Smooth muscle cell (in vitro differentiated cells): ENCODE measurements at regions not wholly inside any gene's neighbourhood (a gene's known extent, or its start where the extent isn't known, plus 50 kb on each side); places are given as distances from the start of the nearest gene placed in this dataset.

ENCODE experiments used
- DNase-seq: peaks from one replicate; lab custom pipeline; 2025; ENCODE audit not compliant: unreplicated experiment; lab: John Stamatoyannopoulos, UW
- H2AFZ ChIP-seq: fragments of 200-600 bp; sonication (generic); 2 replicates; pipeline ENCODE4 v1.6.0; 2016; ENCODE audit warnings: antibody characterized with exemption, low read depth, mild to moderate bottlenecking
- H3F3A ChIP-seq: fragments of 200-600 bp; sonication (generic); 2 replicates; pipeline ENCODE4 v1.6.0; 2017; ENCODE audit warnings: antibody characterized with exemption, low read depth
- H3K27ac ChIP-seq: fragments of 200-600 bp; sonication (generic); 2 replicates; pipeline ENCODE4 v1.5.1; 2016; ENCODE audit warnings: low read depth, mild to moderate bottlenecking
- H3K27me3 ChIP-seq: fragments of 200-600 bp; sonication (generic); 2 replicates; pipeline ENCODE4 v1.6.1; 2016; ENCODE audit warnings: low read depth, mild to moderate bottlenecking
- H3K36me3 ChIP-seq: fragments of 200-600 bp; sonication (generic); 2 replicates; pipeline ENCODE4 v1.5.1; 2016; ENCODE audit warnings: low read depth
- H3K4me1 ChIP-seq: fragments of 200-600 bp; sonication (generic); 2 replicates; pipeline ENCODE4 v1.5.1; 2016; ENCODE audit warnings: low read depth
- H3K4me2 ChIP-seq: fragments of 200-600 bp; sonication (generic); 2 replicates; pipeline ENCODE4 v1.6.0; 2016; ENCODE audit warnings: mild to moderate bottlenecking
- H3K4me3 ChIP-seq: fragments of 200-600 bp; sonication (generic); 2 replicates; pipeline ENCODE4 v1.5.1; 2016; ENCODE audit warnings: mild to moderate bottlenecking
- H3K79me2 ChIP-seq: fragments of 200-600 bp; sonication (generic); 2 replicates; pipeline ENCODE4 v1.6.0; 2016; ENCODE audit warnings: low read depth, mild to moderate bottlenecking
- H3K9ac ChIP-seq: fragments of 200-600 bp; sonication (generic); 2 replicates; pipeline ENCODE4 v1.6.0; 2016; ENCODE audit warnings: low read depth
- H3K9me3 ChIP-seq: fragments of 200-600 bp; sonication (generic); replicated peaks from 2 replicates; pipeline ENCODE4 v1.5.1; 2016; ENCODE audit warnings: low read depth
- H4K20me1 ChIP-seq: fragments of 200-600 bp; sonication (generic); 2 replicates; pipeline ENCODE4 v1.6.0; 2016; ENCODE audit warnings: low read depth
- CTCF ChIP-seq: fragments of 200-600 bp; sonication (generic); IDR thresholded peaks from 2 replicates; pipeline ENCODE4 v1.5.1; 2017; ENCODE audit warnings: borderline replicate concordance, mild to moderate bottlenecking, antibody characterized with exemption; ENCODE audit not compliant: insufficient read depth, poor library complexity, severe bottlenecking
- WGBS: methylation state at CpG from one replicate; pipeline ENCODE4 v1.1.7; 2016; ENCODE audit warnings: low lambda C conversion rate; 5-methylcytosine and 5-hydroxymethylcytosine counted together

GRCh38 chr5:2833556-2833955 is 82.1 kb upstream of the IRX2 start:
- peak overlapping the region; percentile 67 for H3K4me2 ChIP-seq
- no peaks in the 10 kb centered on the region for H4K20me1 ChIP-seq
- peak overlapping the region; percentile 42 for H3K27ac ChIP-seq
- no peak overlapping the region for H3K9ac ChIP-seq
- H3K27me3 ChIP-seq = peaks cover 13% of the 10 kb centered on the region
- H3K9me3 ChIP-seq = no peaks in the 10 kb centered on the region
- no peak for TF ChIP-seq CTCF
- no peaks in the 10 kb centered on the region for H3K79me2 ChIP-seq
- no peak overlapping the region for H2AFZ ChIP-seq
- H3K4me1 ChIP-seq = peaks cover 5% of the 10 kb centered on the region
- 23% methylated on average over 11 of the region's 11 CpGs for WGBS
- DNase-seq = no peak
- no peak overlapping the region for H3K4me3 ChIP-seq
- H3K36me3 ChIP-seq = no peaks in the 10 kb centered on the region
- peaks cover 6% of the 10 kb centered on the region for H3F3A ChIP-seq

DNA sequence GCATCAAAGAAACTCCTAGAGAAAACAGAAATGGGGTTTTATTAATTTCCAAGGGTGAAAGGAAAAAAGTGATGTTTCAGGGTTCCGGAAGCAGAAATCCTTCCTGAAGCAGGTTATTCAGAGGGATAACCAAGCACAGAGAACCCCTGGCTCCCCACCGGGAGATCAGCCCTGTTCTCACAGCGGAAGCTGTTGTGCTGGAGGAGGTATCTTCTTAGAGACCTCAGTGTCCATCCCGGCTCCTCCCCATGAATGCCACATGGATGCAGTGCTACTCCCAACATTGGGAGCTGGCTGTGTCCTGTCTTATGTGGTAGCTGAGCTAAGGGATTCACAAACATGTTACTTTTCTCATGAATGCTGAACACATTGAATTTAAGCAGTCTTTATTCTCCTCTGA is 80.9 kb upstream of the IRX2 start:
- Histone ChIP-seq H3F3A (peaks cover 6% of the 10 kb centered on the region), H3K9ac (no peak overlapping the region), H4K20me1 (no peaks in the 10 kb centered on the region), H3K27ac (no peak overlapping the region), H3K4me1 (peaks cover 5% of the 10 kb centered on the region), H3K36me3 (no peaks in the 10 kb centered on the region), H3K27me3 (peaks cover 14% of the 10 kb centered on the region), H3K79me2 (no peaks in the 10 kb centered on the region), H3K9me3 (no peaks in the 10 kb centered on the region), H2AFZ (no peak overlapping the region), H3K4me2 (no peak overlapping the region), H3K4me3 (no peak overlapping the region)
- WGBS = 83% methylated on average over 4 of the region's 4 CpGs
- DNase-seq = no peak
- no peak for TF ChIP-seq CTCF

DNA sequence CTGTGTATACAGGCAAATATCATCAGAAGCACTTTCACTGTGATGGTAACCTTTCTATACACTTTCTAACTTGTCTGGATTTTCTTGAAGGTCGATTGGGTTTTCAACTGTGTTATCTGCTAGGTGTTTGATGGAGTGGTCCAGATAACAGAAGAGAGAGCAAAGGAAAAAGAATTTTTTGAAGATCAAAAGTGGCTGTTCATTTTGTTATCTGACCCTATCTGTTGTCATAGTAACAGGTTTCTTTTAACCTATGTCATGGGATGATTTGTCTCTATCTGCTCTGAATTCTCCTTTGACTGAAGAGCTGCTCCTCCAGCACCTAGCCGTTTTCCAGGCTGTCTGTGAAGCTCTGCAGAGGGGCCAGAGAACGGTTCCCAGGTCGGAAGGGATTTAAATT is 77.8 kb upstream of the IRX2 start:
- Histone ChIP-seq H4K20me1 (no peaks in the 10 kb centered on the region), H3K4me1 (peaks cover 5% of the 10 kb centered on the region), H2AFZ (no peak overlapping the region), H3K9ac (no peak overlapping the region), H3K4me2 (no peak overlapping the region), H3K4me3 (no peak overlapping the region), H3K79me2 (no peaks in the 10 kb centered on the region), H3K36me3 (no peaks in the 10 kb centered on the region), H3F3A (peaks cover 6% of the 10 kb centered on the region), H3K27me3 (peaks cover 14% of the 10 kb centered on the region), H3K9me3 (no peaks in the 10 kb centered on the region), H3K27ac (no peak overlapping the region)
- no peak for TF ChIP-seq CTCF
- DNase-seq = no peak
- 64% methylated on average over 4 of the region's 4 CpGs for WGBS

DNA sequence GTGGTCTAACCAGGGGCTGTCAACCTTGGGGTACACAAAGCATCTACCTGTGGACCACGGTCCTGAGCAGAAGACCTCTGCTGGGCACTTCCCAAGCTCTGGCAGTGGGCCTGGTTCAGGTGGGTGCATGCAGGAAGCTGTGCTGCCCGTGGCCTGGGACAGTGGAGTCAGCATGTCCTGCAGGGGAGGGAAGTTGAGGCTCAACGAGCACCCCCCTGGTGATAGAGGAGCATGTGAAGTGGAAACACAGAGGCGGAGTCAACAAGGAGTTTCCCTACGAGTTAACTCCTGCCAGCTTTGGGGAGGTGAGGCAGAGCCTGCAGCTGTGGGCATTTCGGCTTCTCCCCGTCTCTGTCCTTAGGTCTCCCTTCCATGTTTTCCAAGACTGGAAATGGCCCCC is 67.5 kb upstream of the IRX2 start:
- no peak overlapping the region for H3K9ac ChIP-seq
- H3K9me3 ChIP-seq = no peaks in the 10 kb centered on the region
- no peaks in the 10 kb centered on the region for H3F3A ChIP-seq
- 87% methylated on average over 7 of the region's 7 CpGs for WGBS
- no peaks in the 10 kb centered on the region for H4K20me1 ChIP-seq
- H2AFZ ChIP-seq = no peak overlapping the region
- H3K4me2 ChIP-seq = no peak overlapping the region
- H3K27me3 ChIP-seq = no peaks in the 10 kb centered on the region
- TF ChIP-seq CTCF = no peak
- H3K4me1 ChIP-seq = no peaks in the 10 kb centered on the region
- no peak overlapping the region for H3K27ac ChIP-seq
- no peaks in the 10 kb centered on the region for H3K36me3 ChIP-seq
- H3K4me3 ChIP-seq = no peak overlapping the region
- DNase-seq = no peak
- H3K79me2 ChIP-seq = no peaks in the 10 kb centered on the region
